GM12878 (cell line): ENCODE measurements at regions not wholly inside any gene's neighbourhood (a gene's known extent, or its start where the extent isn't known, plus 50 kb on each side); places are given as distances from the start of the nearest gene placed in this dataset.

ENCODE experiments used
- ATAC-seq: fragments of 200-7000 bp; cut with Tn5 transposase; 3 replicates; pipeline ENCODE4 v1.9.1; 2020; ENCODE audit warnings: mild to moderate bottlenecking, moderate library complexity
- BruUV-seq: library from RNA; stranded (reverse); fragments of 400-500 nt; replicated peaks from 2 replicates; lab custom pipeline; 2021; lab: Mats Ljungman, UMichigan
- CTCF ChIA-PET: fragments of 300-600 bp; sonication (Branson Sonifier 250); formaldehyde crosslinking; extraction: SDS; loops from one replicate; lab custom pipeline; 2021; ENCODE audit warnings: inconsistent platforms; lab: Yijun Ruan, JAX
- POLR2A ChIA-PET: fragments of 350-600 bp; formaldehyde crosslinking; extraction: SDS; loops from one replicate; lab custom pipeline; 2021; ENCODE audit warnings: inconsistent platforms; lab: Charles Lee
- RAD21 ChIA-PET: fragments of 300-600 bp; sonication (Branson Sonifier 250); formaldehyde crosslinking; loops from one replicate; lab custom pipeline; 2023; ENCODE audit warnings: antibody characterized with exemption; ENCODE audit not compliant: unreplicated experiment; lab: Charles Lee
- SMC1A ChIA-PET: fragments of 300-600 bp; sonication (Branson Sonifier 250); formaldehyde crosslinking; loops from one replicate; lab custom pipeline; 2023; ENCODE audit not compliant: unreplicated experiment, uncharacterized antibody; lab: Charles Lee
- DNase-seq: peaks from one replicate; pipeline ENCODE4 v3.0.0-alpha.2; 2011; ENCODE audit warnings: low read depth, low spot score
- FAIRE-seq: peaks from 3 replicates; lab custom pipeline; 2011; peaks lifted over from hg19 to GRCh38; lab: Jason Lieb, UNC
- H2AFZ ChIP-seq: 2 replicates; pipeline ENCODE4 v1.6.0; 2011; ENCODE audit warnings: low read depth, low read length, control low read depth; ENCODE audit not compliant: control insufficient read depth
- H3K27ac ChIP-seq: 2 replicates; pipeline ENCODE4 v1.5.1; 2011; ENCODE audit warnings: control low read depth; ENCODE audit not compliant: control insufficient read depth, insufficient read depth
- H3K27me3 ChIP-seq, 2 experiments: replicated peaks in 1 of 2; 2 replicates each; pipeline versions ENCODE4 v1.6.0 to v1.6.1; 2011; ENCODE audit warnings: low read length in 1 of 2; ENCODE audit not compliant: control insufficient read depth in 2 of 2, insufficient read depth in 2 of 2
- H3K36me3 ChIP-seq, 2 experiments: 2 replicates each; pipeline ENCODE4 v1.5.1; 2011; ENCODE audit warnings: low read length in 1 of 2; ENCODE audit not compliant: control insufficient read depth in 2 of 2, insufficient read depth in 2 of 2
- H3K4me1 ChIP-seq: 2 replicates; pipeline ENCODE4 v1.6.1; 2011; ENCODE audit warnings: mild to moderate bottlenecking, low read length, moderate library complexity, mixed read lengths; ENCODE audit not compliant: control insufficient read depth, insufficient read depth
- H3K4me2 ChIP-seq: 2 replicates; pipeline ENCODE4 v1.6.0; 2011; ENCODE audit warnings: control low read depth; ENCODE audit not compliant: control insufficient read depth, insufficient read depth
- H3K4me3 ChIP-seq: fragments of 200-600 bp; sonication (generic); 2 replicates; pipeline ENCODE4 v1.5.1; 2016
- H3K79me2 ChIP-seq: 2 replicates; pipeline ENCODE4 v1.6.0; 2011; ENCODE audit warnings: low read length; ENCODE audit not compliant: control insufficient read depth, insufficient read depth
- H3K9ac ChIP-seq: 2 replicates; pipeline ENCODE4 v1.8.0; 2011; ENCODE audit warnings: low read length, control low read depth, mixed read lengths; ENCODE audit not compliant: control insufficient read depth, insufficient read depth
- H3K9me3 ChIP-seq: replicated peaks from 3 replicates; pipeline ENCODE4 v1.5.1; 2011; ENCODE audit warnings: mild to moderate bottlenecking, low read length; ENCODE audit not compliant: control insufficient read depth, insufficient read depth
- H4K20me1 ChIP-seq: 2 replicates; pipeline ENCODE4 v1.6.0; 2011; ENCODE audit not compliant: control insufficient read depth, insufficient read depth
- IKZF2 ChIP-seq, 2 experiments: fragments of 450-650 bp; IDR thresholded peaks; 2 replicates each; pipeline ENCODE4 v1.6.1; 2017; ENCODE audit warnings: mild to moderate bottlenecking in 2 of 2, moderate library complexity in 2 of 2
- KAT2A ChIP-seq: conservative IDR thresholded peaks from 2 replicates; pipeline ENCODE4 v1.6.1; 2011; ENCODE audit warnings: low read depth, low read length; ENCODE audit not compliant: control insufficient read depth
- MEF2B ChIP-seq: fragments of 450-650 bp; IDR thresholded peaks from 2 replicates; pipeline ENCODE4 v1.6.1; 2018; ENCODE audit warnings: mild to moderate bottlenecking, moderate library complexity; ENCODE audit not compliant: partially characterized antibody, poor library complexity, severe bottlenecking
- NFYB ChIP-seq: IDR thresholded peaks from 2 replicates; pipeline ENCODE4 v1.6.1; 2011; ENCODE audit warnings: low read depth, mild to moderate bottlenecking, low read length, improper control_type of control experiment, moderate library complexity; ENCODE audit not compliant: insufficient read depth
- POU2F2 ChIP-seq: IDR thresholded peaks from 3 replicates; pipeline ENCODE4 v1.6.1; 2011; ENCODE audit warnings: low read depth, mild to moderate bottlenecking, low read length, borderline replicate concordance
- RBBP5 ChIP-seq: fragments of 200-600 bp; sonication (generic); conservative IDR thresholded peaks from 2 replicates; pipeline ENCODE4 v1.6.1; 2016
- SREBF2 ChIP-seq: IDR thresholded peaks from 2 replicates; pipeline ENCODE4 v1.6.1; 2012; ENCODE audit warnings: mild to moderate bottlenecking, low read length
- ZBTB4 ChIP-seq: fragments of 450-650 bp; formaldehyde crosslinking; IDR thresholded peaks from 2 replicates; pipeline ENCODE4 v1.4.0; 2022; ENCODE audit warnings: mild to moderate bottlenecking, moderate library complexity
- WGBS: methylation state at CpG from one replicate; pipeline ENCODE4 v1.1.6; 2016; ENCODE audit warnings: low lambda C conversion rate; ENCODE audit not compliant: insufficient replicate concordance, insufficient coverage; ENCODE audit errors: missing lambda C conversion rate; 5-methylcytosine and 5-hydroxymethylcytosine counted together
- in situ Hi-C: fragments of 300-500 bp; cut with MboI; formaldehyde crosslinking; loops from 9 replicates; pipeline ENCODE4 v1.14.3; 2018; ENCODE audit warnings: mixed read lengths
- intact Hi-C: fragments of 100-400 bp; cut with micrococcal nuclease; formaldehyde crosslinking; loops from one replicate; pipeline ENCODE4 v1.14.2; 2022; ENCODE audit not compliant: unreplicated experiment

DNA sequence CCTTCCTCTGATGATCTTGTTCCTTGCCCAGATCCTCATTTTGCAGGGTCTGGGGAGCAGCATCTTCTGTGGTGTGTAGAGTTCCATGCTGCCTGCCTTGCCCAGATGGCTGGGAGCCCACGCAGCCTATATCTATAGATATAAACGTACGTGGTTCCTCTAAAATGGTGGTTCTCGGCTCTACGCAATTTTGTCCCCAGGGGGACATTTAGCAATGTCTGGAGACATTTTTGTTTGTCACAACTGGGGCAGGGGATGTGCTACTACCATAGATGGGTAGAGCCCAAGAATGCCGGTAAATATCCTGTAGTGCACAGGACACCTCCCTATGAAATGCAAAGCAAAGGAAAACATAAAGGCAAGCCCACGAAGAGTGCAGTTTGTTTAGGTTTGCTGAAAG lies 98.4 kb upstream of the SPACA1 start:
- no peak overlapping the region for H3K27ac ChIP-seq
- CTCF ChIA-PET: no interaction called here
- TF ChIP-seq POU2F2 (no peak), IKZF2 (IDR thresholded peaks at IDR 0.05) (no peak), KAT2A (no peak), ZBTB4 (CRISPR knock-in tag) (no peak), SREBF2 (no peak), NFYB (no peak), RBBP5 (no peak), MEF2B (no peak)
- H3K79me2 ChIP-seq: no peaks in the 10 kb centered on the region
- ATAC-seq: no peak
- POLR2A ChIA-PET: no interaction called here
- intact Hi-C loops: no loop called here
- H3K9me3 ChIP-seq: no peaks in the 10 kb centered on the region
- no peak overlapping the region for H3K4me3 ChIP-seq
- no peak overlapping the region for H2AFZ ChIP-seq
- WGBS: 76% methylated on average over 7 of the region's 7 CpGs
- no peak overlapping the region for H3K4me2 ChIP-seq
- in situ Hi-C loops: no loop called here
- DNase-seq: no peak
- no peaks in the 10 kb centered on the region for H3K4me1 ChIP-seq
- no peaks in the 10 kb centered on the region for H4K20me1 ChIP-seq
- no peak for FAIRE-seq
- H3K27me3 ChIP-seq: no peaks in the 10 kb centered on the region
- H3K9ac ChIP-seq: no peak overlapping the region
- no peaks in the 10 kb centered on the region for H3K36me3 ChIP-seq
- RAD21 ChIA-PET: no interaction called here
- SMC1A ChIA-PET: no interaction called here
- BruUV-seq: no TSS peak
